ENCODE measurements at regions not wholly inside any gene's neighbourhood (a gene's known extent, or its start where the extent isn't known, plus 50 kb on each side); places are given as distances from the start of the nearest gene placed in this dataset.

DNA sequence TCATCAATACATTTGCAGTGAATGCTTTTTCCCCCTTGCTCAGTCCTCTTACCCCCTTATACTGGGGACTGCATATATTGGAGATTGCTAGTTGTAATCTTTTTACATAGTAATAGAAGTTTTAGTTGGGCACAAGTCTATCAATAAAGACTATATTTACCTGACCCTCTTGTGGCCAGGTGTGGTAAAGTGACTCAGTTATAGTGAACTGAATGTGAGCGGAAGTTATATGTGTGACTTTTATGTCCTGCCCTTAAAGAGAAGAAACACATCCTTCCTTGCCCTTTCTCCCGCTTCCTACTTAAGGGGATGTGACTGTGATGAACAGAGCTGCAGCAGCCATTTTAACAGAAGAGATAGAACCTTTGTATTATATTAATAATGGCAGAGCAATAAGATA lies 362.0 kb downstream of the METTL15 start:
- TF ChIP-seq CTCF (IDR thresholded peaks at IDR 0.05; ENCODE audit: insufficient read depth, low read length, poor library complexity, severe bottlenecking) (no peak), EZH2phosphoT487 (conservative IDR thresholded peaks at IDR 0.05; ENCODE audit: low read length) (no peak)

Measured in SU-DHL-6 (cell line).